ENCODE measurements at regions not wholly inside any gene's neighbourhood (a gene's known extent, or its start where the extent isn't known, plus 50 kb on each side); places are given as distances from the start of the nearest gene placed in this dataset.
"Not testable (repeated sequence)": the region's sequence is repeated elsewhere in the genome, so short reads cannot be mapped to it uniquely, and the experiment has no call there.

- peak; percentile 77 for DNase-seq
Measured at GRCh38 chr15:95684693-95685115, 645.8 kb upstream of the NR2F2 start.

GRCh38 chr15:95687061-95687460, 643.4 kb upstream of the NR2F2 start:
- DNase-seq, result peak; percentile 56

GRCh38 chr15:95687686-95688085, 642.8 kb upstream of the NR2F2 start:
- no peak for DNase-seq

GRCh38 chr15:95690631-95691340, 639.7 kb upstream of the NR2F2 start:
- no peak for DNase-seq

GRCh38 chr15:95693917-95694316, 636.6 kb upstream of the NR2F2 start:
- DNase-seq, result no peak

GRCh38 chr15:95698230-95698629, 632.3 kb upstream of the NR2F2 start:
- DNase-seq, result no peak

- peak; percentile 28 for DNase-seq
Measured at GRCh38 chr15:95698951-95699350, 631.5 kb upstream of the NR2F2 start.

GRCh38 chr15:95699578-95699977, 630.9 kb upstream of the NR2F2 start:
- no peak for DNase-seq

GRCh38 chr15:95700692-95701091, 629.8 kb upstream of the NR2F2 start:
- not testable (repeated sequence) for DNase-seq

- DNase-seq, result no peak
Measured at GRCh38 chr15:95701410-95701809, 629.1 kb upstream of the NR2F2 start.

GRCh38 chr15:95709959-95710695, 620.4 kb upstream of the NR2F2 start:
- DNase-seq, result no peak

GRCh38 chr15:95712785-95713184, 617.7 kb upstream of the NR2F2 start:
- DNase-seq, result peak; percentile 49

GRCh38 chr15:95713324-95713723, 617.2 kb upstream of the NR2F2 start:
- DNase-seq, result no peak

GRCh38 chr15:95715116-95715903, 615.2 kb upstream of the NR2F2 start:
- no peak for DNase-seq

GRCh38 chr15:95715906-95716656, 614.4 kb upstream of the NR2F2 start:
- DNase-seq, result no peak

GRCh38 chr15:95716708-95717107, 613.8 kb upstream of the NR2F2 start:
- DNase-seq, result no peak

- DNase-seq, result no peak
Measured at GRCh38 chr15:95718441-95718840, 612.1 kb upstream of the NR2F2 start.

- DNase-seq, result no peak
Measured at GRCh38 chr15:95724908-95725633, 605.4 kb upstream of the NR2F2 start.

GRCh38 chr15:95726891-95727290, 603.6 kb upstream of the NR2F2 start:
- no peak for DNase-seq

GRCh38 chr15:95733931-95734330, 596.6 kb upstream of the NR2F2 start:
- DNase-seq, result no peak

- no peak for DNase-seq
Measured at GRCh38 chr15:95734422-95735316, 595.8 kb upstream of the NR2F2 start.

Measured in fibroblast of skin of right quadriceps (primary cell).